ENCODE measurements at regions not wholly inside any gene's neighbourhood (a gene's known extent, or its start where the extent isn't known, plus 50 kb on each side); places are given as distances from the start of the nearest gene placed in this dataset.

- no peaks in the 10 kb centered on the region for H3K36me3 ChIP-seq (replicated peaks in 1 of 2; ENCODE audit: control insufficient read depth in 1 of 2, insufficient read depth in 2 of 2, low read length in 1 of 2)
- no peak for TF ChIP-seq TAF1 (IDR thresholded peaks at IDR 0.05; ENCODE audit: borderline replicate concordance, low read depth, low read length)
- no peak for TF ChIP-seq JUND (IDR thresholded peaks at IDR 0.05)
- TF ChIP-seq GATA2 (CRISPR knock-in tag; IDR thresholded peaks at IDR 0.05), result no peak
- no peak for TF ChIP-seq MXI1 (IDR thresholded peaks at IDR 0.05; ENCODE audit: low read depth, low read length)
- no peak for TF ChIP-seq IRF3 (IDR thresholded peaks at IDR 0.05; ENCODE audit: low read depth, low read length)
- TF ChIP-seq MEF2A (IDR thresholded peaks at IDR 0.05; ENCODE audit: borderline replicate concordance, low read depth), result no peak
- no peak for TF ChIP-seq RAD21 (IDR thresholded peaks at IDR 0.05; ENCODE audit: low read length)
- no peak for TF ChIP-seq USF1 (IDR thresholded peaks at IDR 0.05; ENCODE audit: borderline replicate concordance, low read depth)
- no peak for TF ChIP-seq YY1 (IDR thresholded peaks at IDR 0.05; ENCODE audit: low read depth)
- TF ChIP-seq REST (IDR thresholded peaks at IDR 0.05; ENCODE audit: low read depth, low read length), result no peak
- no peak for TF ChIP-seq POLR2AphosphoS5 (IDR thresholded peaks at IDR 0.05; ENCODE audit: low read depth, low read length)
- no peak for TF ChIP-seq MAX (IDR thresholded peaks at IDR 0.05; ENCODE audit: low read depth)
- TF ChIP-seq FOXM1 (IDR thresholded peaks at IDR 0.05; ENCODE audit: low read depth), result no peak
- TF ChIP-seq TEAD4 (IDR thresholded peaks at IDR 0.05; ENCODE audit: borderline replicate concordance, insufficient read depth), result no peak
- TF ChIP-seq EZH2phosphoT487 (IDR thresholded peaks at IDR 0.05; ENCODE audit: borderline replicate concordance, low read depth), result no peak
- no peak for TF ChIP-seq EP300 (IDR thresholded peaks at IDR 0.05; ENCODE audit: borderline replicate concordance in 1 of 2, low read depth in 1 of 2, low read length in 1 of 2)
- TF ChIP-seq RXRA (IDR thresholded peaks at IDR 0.05; ENCODE audit: borderline replicate concordance, low read depth), result no peak
- H4K20me1 ChIP-seq (ENCODE audit: insufficient read depth), result no peaks in the 10 kb centered on the region
- no peak overlapping the region for H3K4me2 ChIP-seq
- H3K9me2 ChIP-seq, result no peaks in the 10 kb centered on the region
- no peak overlapping the region for H3K9ac ChIP-seq
- POLR2A ChIA-PET, result no interaction called here
- DNase-seq, result no peak
- H3K79me2 ChIP-seq (ENCODE audit: insufficient read depth), result no peaks in the 10 kb centered on the region
- no peak overlapping the region for H2AFZ ChIP-seq (ENCODE audit: low read depth)
- H3F3A ChIP-seq (replicated peaks; ENCODE audit: insufficient read depth), result peaks cover 5% of the 10 kb centered on the region
- CTCF ChIA-PET, result no interaction called here
- 61% methylated on average over 3 of the region's 3 CpGs for WGBS (ENCODE audit: low lambda C conversion rate)
- H3K4me1 ChIP-seq (ENCODE audit: control insufficient read depth in 1 of 2, insufficient read depth in 2 of 2, low read depth in 1 of 2, low read length in 1 of 2), result no peaks in the 10 kb centered on the region
- H3K27ac ChIP-seq (ENCODE audit: low read depth in 2 of 2, low read length in 1 of 2), result no peak overlapping the region
- no peak overlapping the region for H3K4me3 ChIP-seq (ENCODE audit: low read depth in 2 of 2, low read length in 1 of 2)
- no peaks in the 10 kb centered on the region for H3K9me3 ChIP-seq
- no peaks in the 10 kb centered on the region for H3K27me3 ChIP-seq (ENCODE audit: insufficient read depth)
Measured at GRCh38 chr6:14291331-14291730, 173.8 kb downstream of the CD83 start.

Measured in SK-N-SH (cell line).